GM23338 (cell line): ENCODE measurements at regions not wholly inside any gene's neighbourhood (a gene's known extent, or its start where the extent isn't known, plus 50 kb on each side); places are given as distances from the start of the nearest gene placed in this dataset.

Experiments
- ATAC-seq: fragments of 200-7000 bp; cut with Tn5 transposase; 3 replicates; pipeline ENCODE4 v1.9.1; 2020
- DNase-seq: peaks from one replicate; pipeline ENCODE4 v3.0.0-alpha.2; 2015; ENCODE audit warnings: low spot score
- H2AFZ ChIP-seq: fragments of 200-600 bp; sonication (generic); 2 replicates; pipeline ENCODE4 v1.8.0; 2016; ENCODE audit warnings: antibody characterized with exemption, mild to moderate bottlenecking, moderate library complexity
- H3F3A ChIP-seq: fragments of 200-600 bp; sonication (generic); replicated peaks from 2 replicates; pipeline ENCODE4 v1.8.0; 2017; ENCODE audit warnings: antibody characterized with exemption, mixed run types, low read depth
- H3K27ac ChIP-seq: fragments of 200-600 bp; sonication (generic); 2 replicates; pipeline ENCODE4 v1.6.1; 2016; ENCODE audit warnings: low read depth
- H3K27me3 ChIP-seq: fragments of 200-600 bp; sonication (generic); 2 replicates; pipeline ENCODE4 v1.8.0; 2016; ENCODE audit warnings: mild to moderate bottlenecking, mixed run types, moderate library complexity; ENCODE audit not compliant: insufficient read depth
- H3K36me3 ChIP-seq: fragments of 200-600 bp; sonication (generic); 2 replicates; pipeline ENCODE4 v1.8.0; 2016; ENCODE audit warnings: mild to moderate bottlenecking; ENCODE audit not compliant: insufficient read depth
- H3K4me1 ChIP-seq: fragments of 200-600 bp; sonication (generic); 2 replicates; pipeline ENCODE4 v1.8.0; 2016; ENCODE audit warnings: mild to moderate bottlenecking, moderate library complexity; ENCODE audit not compliant: insufficient read depth
- H3K4me2 ChIP-seq: fragments of 200-600 bp; sonication (generic); 2 replicates; pipeline ENCODE4 v1.7.1; 2017; ENCODE audit warnings: mixed run types
- H3K4me3 ChIP-seq: fragments of 200-600 bp; sonication (generic); 2 replicates; pipeline ENCODE4 v1.6.1; 2016; ENCODE audit warnings: mixed run types
- H3K79me2 ChIP-seq: fragments of 200-600 bp; sonication (generic); replicated peaks from 2 replicates; pipeline ENCODE4 v1.8.0; 2017; ENCODE audit warnings: mild to moderate bottlenecking; ENCODE audit not compliant: insufficient read depth
- H3K9me2 ChIP-seq: fragments of 200-600 bp; sonication (generic); 2 replicates; pipeline ENCODE4 v1.8.0; 2017; ENCODE audit not compliant: insufficient read depth
- H4K20me1 ChIP-seq: fragments of 200-600 bp; sonication (generic); replicated peaks from 2 replicates; pipeline ENCODE4 v1.8.0; 2017; ENCODE audit warnings: mild to moderate bottlenecking; ENCODE audit not compliant: insufficient read depth
- H3K27ac Mint-ChIP-seq: 2 replicates; pipeline ENCODE4 v1.8.0; 2020; ENCODE audit warnings: inconsistent platforms, mild to moderate bottlenecking, moderate library complexity, mixed read lengths
- H3K27me3 Mint-ChIP-seq: 3 replicates; pipeline ENCODE4 v1.8.0; 2022; ENCODE audit warnings: low read depth, mild to moderate bottlenecking, moderate library complexity, mixed read lengths, inconsistent platforms; ENCODE audit not compliant: insufficient read depth, poor library complexity
- H3K36me3 Mint-ChIP-seq: 3 replicates; pipeline ENCODE4 v1.8.0; 2021; ENCODE audit warnings: low read depth, mild to moderate bottlenecking, inconsistent platforms, moderate library complexity, mixed read lengths
- H3K4me1 Mint-ChIP-seq: 3 replicates; pipeline ENCODE4 v1.8.0; 2020; ENCODE audit warnings: mild to moderate bottlenecking, inconsistent platforms, mixed read lengths
- H3K4me3 Mint-ChIP-seq: 3 replicates; pipeline ENCODE4 v1.8.0; 2021; ENCODE audit warnings: moderate library complexity, mild to moderate bottlenecking, inconsistent platforms, mixed read lengths
- H3K9me3 Mint-ChIP-seq: 3 replicates; pipeline ENCODE4 v1.8.0; 2020; ENCODE audit warnings: moderate library complexity, mild to moderate bottlenecking, inconsistent platforms, mixed read lengths
- CREB1 ChIP-seq: fragments of 250-450 bp; sonication (Bioruptor Pico); IDR thresholded peaks from 2 replicates; pipeline ENCODE4 v1.5.0; 2020; ENCODE audit warnings: low read depth, mild to moderate bottlenecking, moderate library complexity
- ETS1 ChIP-seq: IDR thresholded peaks from 2 replicates; pipeline ENCODE4 v1.6.1; 2016; ENCODE audit warnings: antibody characterized with exemption
- EZH2 ChIP-seq: fragments of 200-600 bp; sonication (generic); IDR thresholded peaks from one replicate; pipeline ENCODE4 v1.8.0; 2017; ENCODE audit warnings: antibody characterized with exemption, mild to moderate bottlenecking, low read depth; ENCODE audit not compliant: unreplicated experiment
- EZH2phosphoT487 ChIP-seq: fragments of 200-600 bp; sonication (generic); IDR thresholded peaks from one replicate; pipeline ENCODE4 v1.8.1; 2018; ENCODE audit warnings: antibody characterized with exemption; ENCODE audit not compliant: unreplicated experiment
- JUNB ChIP-seq: IDR thresholded peaks from one replicate; pipeline ENCODE4 v1.6.1; 2016; ENCODE audit warnings: antibody characterized with exemption; ENCODE audit not compliant: unreplicated experiment
- NANOG ChIP-seq: IDR thresholded peaks from 2 replicates; pipeline ENCODE4 v1.6.1; 2016; ENCODE audit warnings: antibody characterized with exemption, borderline replicate concordance
- POLR2AphosphoS5 ChIP-seq: IDR thresholded peaks from 2 replicates; pipeline ENCODE4 v1.6.1; 2016; ENCODE audit warnings: antibody characterized with exemption, low read depth
- REST ChIP-seq: IDR thresholded peaks from one replicate; pipeline ENCODE4 v1.6.1; 2018; ENCODE audit warnings: antibody characterized with exemption; ENCODE audit not compliant: unreplicated experiment
- STAT1 ChIP-seq: IDR thresholded peaks from one replicate; pipeline ENCODE4 v1.6.1; 2016; ENCODE audit warnings: antibody characterized with exemption; ENCODE audit not compliant: unreplicated experiment
- ZNF114 ChIP-seq: fragments of 250-450 bp; sonication (Bioruptor Pico); IDR thresholded peaks from 2 replicates; pipeline ENCODE4 v1.5.0; 2020; ENCODE audit warnings: mild to moderate bottlenecking, moderate library complexity
- ZNF331 ChIP-seq: fragments of 250-450 bp; sonication (Bioruptor Pico); IDR thresholded peaks from 2 replicates; pipeline ENCODE4 v1.5.0; 2020; ENCODE audit warnings: low read depth, mild to moderate bottlenecking, moderate library complexity
- ZNF462 ChIP-seq: fragments of 250-450 bp; sonication (Bioruptor Pico); IDR thresholded peaks from 2 replicates; pipeline ENCODE4 v1.5.0; 2020; ENCODE audit warnings: mild to moderate bottlenecking, moderate library complexity

- Histone ChIP-seq H3K9me2 (no peaks in the 10 kb centered on the region), H3F3A (no peaks in the 10 kb centered on the region), H3K27me3 (no peaks in the 10 kb centered on the region), H3K36me3 (no peaks in the 10 kb centered on the region), H3K79me2 (no peaks in the 10 kb centered on the region), H3K4me3 (no peak overlapping the region), H3K4me1 (no peaks in the 10 kb centered on the region), H3K27ac (no peak overlapping the region), H3K4me2 (no peak overlapping the region), H4K20me1 (no peaks in the 10 kb centered on the region), H2AFZ (no peak overlapping the region)
- Mint-ChIP-seq H3K27ac (no peak overlapping the region), H3K27me3 (peaks cover 2% of the 10 kb centered on the region), H3K4me3 (no peak overlapping the region), H3K9me3 (no peaks in the 10 kb centered on the region), H3K4me1 (no peaks in the 10 kb centered on the region), H3K36me3 (no peaks in the 10 kb centered on the region)
- TF ChIP-seq REST (no peak), ZNF462 (CRISPR knock-in tag) (no peak), CREB1 (CRISPR knock-in tag) (no peak), ZNF331 (CRISPR knock-in tag) (no peak), ZNF114 (no peak), NANOG (no peak), JUNB (no peak), STAT1 (no peak), EZH2 (no peak), ETS1 (no peak), EZH2phosphoT487 (no peak), POLR2AphosphoS5 (no peak)
- DNase-seq (no peak), ATAC-seq (no peak)
Observed at GRCh38 chr1:106072909-106073600, 983.4 kb upstream of the PRMT6 start.
